H4 (cell line): ENCODE measurements at regions not wholly inside any gene's neighbourhood (a gene's known extent, or its start where the extent isn't known, plus 50 kb on each side); places are given as distances from the start of the nearest gene placed in this dataset.
A peak's percentile ranks its signal among the peaks of the same experiment; 100 is the strongest.

Source experiments
- DNase-seq: peaks from one replicate; pipeline ENCODE4 v3.0.0-alpha.2; 2015; ENCODE audit warnings: low spot score

DNA sequence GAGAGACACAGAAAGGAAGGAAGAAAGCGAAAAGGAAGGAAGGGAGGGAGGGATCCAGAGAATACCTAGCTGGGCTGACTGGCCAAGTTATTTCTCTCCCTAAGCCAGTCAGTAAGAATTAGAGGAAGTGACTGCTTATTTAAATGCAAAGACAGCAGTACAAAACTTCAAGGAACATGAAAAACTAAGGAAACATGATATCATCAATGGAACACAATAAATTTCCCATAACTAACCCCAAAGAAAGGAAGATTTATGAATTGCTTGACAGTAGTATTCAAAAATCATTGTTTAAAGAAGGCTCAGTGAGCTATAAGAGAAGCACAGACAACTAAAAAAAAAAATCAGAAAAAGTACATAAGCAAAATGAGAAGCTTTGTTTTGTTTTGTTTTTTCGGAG is 252.3 kb upstream of the SASH1 start:
- DNase-seq, result no peak

DNA sequence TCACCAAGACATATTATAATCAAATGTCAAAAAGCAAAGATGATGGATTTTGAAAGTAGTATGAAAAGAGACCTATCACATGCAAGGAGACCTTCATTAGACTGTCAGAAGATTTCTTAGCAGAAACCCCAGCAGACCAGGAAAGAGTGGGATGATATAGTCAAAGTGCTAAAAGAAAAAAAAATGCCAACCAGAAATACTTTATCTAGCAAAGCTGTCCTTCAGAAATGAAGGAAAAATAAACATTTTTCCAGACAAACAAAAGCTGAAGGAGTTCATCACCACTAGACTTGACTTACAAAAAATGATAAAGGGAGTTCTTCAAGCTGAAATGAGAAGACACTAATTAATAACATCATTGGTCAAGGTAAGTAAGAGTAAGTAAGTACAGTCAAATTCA is 251.2 kb upstream of the SASH1 start:
- no peak for DNase-seq

DNA sequence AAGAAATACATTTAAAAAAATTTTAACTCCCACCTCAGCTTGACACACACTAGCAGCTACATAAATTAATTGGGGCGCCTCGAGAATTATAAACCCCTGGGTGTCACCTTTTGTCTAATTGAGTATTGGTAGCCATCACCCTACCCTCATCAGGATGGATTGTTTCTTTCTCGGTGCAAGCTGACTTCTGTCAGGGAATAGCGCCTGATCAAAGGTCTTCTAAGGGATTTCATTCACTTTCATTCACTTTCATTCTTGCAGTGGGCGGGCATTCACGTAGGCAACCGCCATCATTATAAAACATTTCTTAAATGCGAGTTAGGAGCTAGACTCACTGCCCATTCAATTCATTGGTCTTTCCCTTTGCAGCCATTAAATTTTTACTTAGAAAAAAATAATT is 239.2 kb upstream of the SASH1 start:
- no peak for DNase-seq

DNA sequence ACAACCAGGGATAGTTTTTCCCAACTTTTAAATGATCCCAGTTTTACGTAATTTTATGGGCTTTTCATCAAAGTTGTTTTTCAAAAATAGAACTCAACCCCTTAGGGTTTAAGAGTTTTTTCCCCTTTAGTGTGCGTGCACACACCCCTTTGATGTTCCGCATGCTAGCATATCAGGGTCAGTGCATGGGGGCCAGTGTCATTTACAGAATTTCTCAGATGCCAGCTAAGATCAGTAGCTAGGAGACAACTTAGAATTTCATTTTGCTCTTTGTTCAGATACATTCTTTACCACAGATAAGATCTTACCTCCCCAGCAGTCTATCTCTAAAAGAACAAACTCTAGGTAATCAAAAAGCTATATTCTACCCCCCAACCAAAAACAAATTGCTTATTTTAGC is 238.5 kb upstream of the SASH1 start:
- no peak for DNase-seq

DNA sequence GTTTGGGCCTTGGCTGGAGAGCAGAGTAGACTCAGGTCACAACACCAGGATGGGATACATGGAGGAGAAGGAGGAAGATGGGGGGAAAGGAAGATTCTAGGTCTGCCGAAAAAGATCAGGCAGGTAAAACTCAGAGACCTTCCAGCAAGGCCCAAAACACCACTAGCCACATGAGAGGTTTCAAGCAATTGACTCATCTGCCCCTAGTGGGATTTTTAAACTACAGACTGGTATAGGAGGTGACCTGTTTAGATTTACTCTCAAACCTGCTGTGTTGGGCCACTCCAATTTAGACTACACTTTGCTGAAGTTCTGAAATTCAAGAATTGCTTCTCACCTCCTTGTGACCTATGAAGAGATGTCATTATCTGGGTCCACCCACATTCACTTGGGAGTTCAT is 236.9 kb upstream of the SASH1 start:
- no peak for DNase-seq

DNA sequence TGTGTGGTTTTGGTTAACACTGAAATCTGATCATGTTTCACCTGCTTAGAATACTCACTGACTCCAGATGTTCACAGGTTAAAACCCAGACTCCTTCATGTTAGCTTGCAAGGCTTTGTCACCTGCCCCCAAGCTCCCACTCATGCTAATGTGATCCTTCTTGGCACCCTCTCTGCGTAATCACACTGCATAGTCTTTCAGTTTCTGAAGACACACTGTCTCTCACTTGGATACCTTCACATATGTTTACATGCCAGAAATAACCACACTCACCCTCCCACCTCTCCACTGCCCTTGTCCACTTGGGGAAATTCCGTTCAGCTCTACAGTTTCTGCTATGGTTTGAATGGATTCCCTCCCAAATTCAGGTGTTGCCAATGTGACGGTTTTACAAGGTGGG is 234.7 kb upstream of the SASH1 start:
- DNase-seq, result no peak

DNA sequence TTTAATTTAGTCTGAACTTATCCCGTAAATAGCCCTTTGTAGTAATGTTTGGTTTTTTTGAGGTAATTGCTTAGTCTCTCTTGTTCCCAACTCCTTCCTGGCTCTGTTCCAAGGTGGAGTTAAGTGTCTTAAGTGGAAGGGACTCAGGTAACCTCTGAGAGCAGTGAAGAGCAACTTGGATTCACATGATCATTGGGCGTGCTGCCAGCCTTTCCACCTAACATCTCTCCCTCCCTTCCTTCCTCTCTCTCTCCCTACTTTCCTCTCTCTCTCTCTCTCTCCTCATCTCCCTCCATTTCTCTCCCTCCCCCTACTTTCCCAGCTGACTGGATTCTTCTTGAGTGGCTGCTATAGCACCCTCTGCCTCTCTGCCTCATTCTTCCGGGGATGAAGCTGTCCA is 232.9 kb upstream of the SASH1 start:
- peak; percentile 3 for DNase-seq

DNA sequence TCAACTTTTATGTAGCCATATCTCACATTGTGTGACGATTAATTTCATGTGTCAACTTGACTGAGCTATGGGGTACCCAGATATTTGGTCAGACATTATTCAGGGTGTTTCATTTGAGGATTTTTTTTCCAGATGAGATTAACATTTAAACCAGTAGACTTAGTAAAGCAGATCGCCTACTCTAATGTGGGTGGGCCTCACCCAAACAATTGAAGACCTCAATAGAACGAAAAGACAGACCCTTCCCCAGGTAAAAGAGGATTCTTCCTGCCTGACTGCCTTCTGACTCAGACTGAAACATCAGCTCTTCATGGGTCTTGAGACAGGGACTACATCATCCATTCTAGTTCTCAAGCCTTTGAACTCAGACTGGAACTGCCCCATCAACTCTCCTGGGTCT is 231.7 kb upstream of the SASH1 start:
- no peak for DNase-seq

DNA sequence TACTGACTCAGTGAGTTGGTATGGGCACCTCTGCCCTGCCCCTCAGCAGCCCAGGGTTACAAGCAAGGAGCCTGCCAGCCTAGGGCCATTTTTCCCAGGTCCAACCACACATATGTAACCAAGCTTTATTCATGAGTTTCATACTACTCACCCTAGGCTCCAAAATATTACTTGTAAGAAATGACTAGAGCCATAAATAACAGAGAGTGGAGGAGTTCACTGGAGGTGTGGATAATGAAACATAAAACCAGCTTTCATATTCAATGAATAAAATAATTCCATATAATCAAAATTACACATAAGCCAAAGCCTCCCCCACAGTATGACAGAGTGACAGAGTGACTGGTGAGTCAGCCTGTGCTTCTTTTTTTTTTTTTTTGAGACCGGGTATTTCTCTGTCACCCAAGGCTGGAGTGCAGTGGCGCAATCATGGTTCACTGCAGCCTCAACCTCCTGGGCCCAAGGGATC is 229.8 kb upstream of the SASH1 start:
- DNase-seq, result no peak

DNA sequence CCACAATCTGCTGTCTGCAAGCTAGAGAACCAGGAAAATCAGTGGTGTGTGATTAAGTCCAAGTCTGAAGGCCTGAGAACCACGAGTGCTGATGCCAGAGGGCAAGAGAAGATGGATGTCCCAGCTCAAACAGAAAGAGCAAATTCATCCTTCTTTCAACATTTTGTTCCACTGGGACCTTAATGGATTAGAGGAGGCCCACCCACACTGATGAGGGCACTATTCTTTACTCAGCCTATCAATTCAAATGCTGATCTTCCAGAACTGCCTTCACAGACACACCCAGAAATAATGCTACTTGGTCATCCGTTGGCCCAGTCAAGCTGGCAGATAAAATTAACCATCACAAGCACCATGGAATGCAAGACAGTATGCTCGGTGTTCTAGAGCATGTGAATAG is 226.6 kb upstream of the SASH1 start:
- no peak for DNase-seq

DNA sequence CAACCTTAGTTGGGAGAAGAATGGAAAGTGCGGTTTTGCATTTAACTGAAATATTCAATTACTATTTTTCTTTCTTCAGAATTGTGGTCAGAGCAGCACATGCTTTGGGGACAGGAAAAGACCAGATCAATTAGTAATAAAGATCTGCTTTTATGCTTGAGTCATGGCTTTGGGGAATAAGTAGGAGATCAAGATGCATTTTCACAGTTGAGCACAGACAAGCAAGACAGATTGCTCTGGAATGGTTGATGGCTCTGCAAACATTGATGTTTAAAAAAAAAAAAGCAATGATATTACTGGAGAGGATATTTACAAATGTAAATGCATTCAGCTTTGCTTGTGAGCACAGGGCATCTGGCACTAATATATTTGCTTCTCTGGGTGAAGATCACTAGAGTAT is 224.4 kb upstream of the SASH1 start:
- no peak for DNase-seq

DNA sequence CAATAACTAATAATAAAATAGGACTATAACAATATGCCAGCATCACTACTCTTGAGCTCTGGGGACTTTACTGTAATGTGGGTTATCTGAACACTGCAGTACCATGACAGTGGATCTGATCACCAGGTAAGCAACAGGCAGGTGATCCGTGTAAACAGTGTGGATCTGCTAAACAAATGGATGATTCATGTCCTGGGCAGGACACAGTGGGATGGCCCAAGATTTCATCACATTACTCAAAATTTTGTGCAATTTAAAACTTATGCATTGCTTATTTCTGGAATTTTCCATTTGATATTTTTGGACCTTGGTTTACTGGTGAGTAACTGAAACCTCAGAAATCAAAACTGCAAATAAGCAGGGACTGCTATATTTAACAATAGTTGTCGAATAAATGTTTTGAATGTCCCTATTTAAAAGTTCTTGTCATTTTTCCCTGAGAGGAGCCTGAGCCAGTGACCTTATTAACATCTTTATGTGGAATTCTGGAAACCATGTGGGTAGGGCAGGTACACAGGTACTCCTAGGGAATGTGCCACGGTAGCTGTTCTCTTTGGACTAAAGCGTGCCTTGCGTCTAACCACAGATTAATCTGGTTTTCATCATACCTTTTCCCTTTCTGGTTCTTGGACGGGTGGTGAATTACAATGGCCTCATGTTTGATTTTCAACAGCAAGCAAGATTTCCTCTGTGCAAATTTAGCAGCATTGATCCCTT is 214.5 kb upstream of the SASH1 start:
- no peak for DNase-seq

DNA sequence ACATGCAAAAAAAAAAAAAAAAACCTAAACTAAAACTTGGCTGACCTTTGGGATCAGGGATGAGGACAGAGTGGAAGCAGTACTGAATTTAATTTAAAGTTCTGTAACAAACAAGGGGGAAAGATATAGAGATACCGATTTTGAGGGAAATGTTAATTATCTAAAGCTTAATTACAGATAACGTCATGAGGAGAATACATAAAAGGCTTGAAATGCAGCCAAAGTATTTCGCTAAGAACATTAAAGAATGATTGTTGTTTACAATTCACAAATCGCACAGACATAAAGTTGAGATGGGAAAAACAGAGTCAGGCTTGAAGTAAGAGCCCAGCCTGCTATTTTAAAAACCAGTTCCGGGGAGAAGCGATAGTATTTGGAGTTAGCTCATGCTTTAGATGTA is 208.0 kb upstream of the SASH1 start:
- DNase-seq, result no peak

DNA sequence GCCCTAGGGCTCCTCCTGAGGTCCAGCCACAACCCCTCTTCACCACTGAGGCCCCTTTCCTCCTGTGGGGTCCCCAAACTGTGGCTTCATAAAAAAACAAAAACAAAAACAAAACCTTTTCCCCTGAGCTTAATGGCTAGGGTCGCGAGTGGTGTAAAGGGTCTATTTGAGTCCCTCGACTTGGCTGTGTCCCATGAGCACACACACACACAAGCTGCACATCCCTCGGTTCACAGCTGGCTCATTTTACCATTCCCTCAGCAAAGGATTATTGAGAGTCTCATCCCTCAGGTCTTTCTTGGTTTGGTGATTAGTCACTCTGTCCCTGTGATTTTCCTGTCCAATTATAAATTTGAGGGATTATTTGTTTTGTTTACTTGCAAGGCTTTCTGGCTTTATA is 206.1 kb upstream of the SASH1 start:
- DNase-seq, result no peak

DNA sequence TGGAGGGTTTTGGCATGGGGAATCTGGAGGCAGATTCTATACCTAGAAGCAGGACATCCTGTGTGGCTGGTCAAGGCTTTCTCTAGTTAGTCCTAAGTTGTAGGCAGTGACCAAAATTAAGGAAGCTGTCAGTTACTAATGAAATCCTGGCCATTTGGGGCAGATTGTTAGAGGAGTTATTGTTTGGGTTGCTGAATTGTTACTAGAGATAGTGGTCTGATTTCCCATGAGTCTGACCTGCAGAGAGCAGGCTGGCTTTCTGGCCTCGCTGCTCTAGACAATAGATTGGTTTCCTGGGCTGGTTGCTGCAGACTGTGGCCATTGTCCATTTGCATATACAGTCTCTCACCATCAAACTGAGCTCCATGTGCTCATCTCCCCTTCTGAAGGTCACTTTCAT is 205.0 kb upstream of the SASH1 start:
- no peak for DNase-seq

DNA sequence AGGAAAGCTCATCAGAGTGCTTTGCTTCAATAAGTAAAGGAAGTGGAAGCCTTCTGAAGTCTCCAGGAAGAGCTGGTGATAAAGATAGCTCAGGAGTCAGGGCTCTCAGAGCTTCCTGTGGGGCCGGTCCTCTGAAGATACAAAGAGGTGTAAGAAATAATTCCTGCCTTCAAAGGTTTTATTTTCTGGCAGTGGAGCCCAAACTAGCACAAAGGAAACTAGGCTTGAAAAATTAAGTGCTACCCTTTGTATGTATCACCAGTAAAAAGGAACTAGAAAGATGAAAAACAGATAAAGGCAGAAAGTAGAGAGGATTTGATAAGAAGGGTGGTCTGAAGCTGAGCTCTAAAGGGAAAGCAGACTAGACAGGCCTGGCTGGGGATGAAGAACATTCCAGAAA is 204.1 kb upstream of the SASH1 start:
- DNase-seq, result no peak

DNA sequence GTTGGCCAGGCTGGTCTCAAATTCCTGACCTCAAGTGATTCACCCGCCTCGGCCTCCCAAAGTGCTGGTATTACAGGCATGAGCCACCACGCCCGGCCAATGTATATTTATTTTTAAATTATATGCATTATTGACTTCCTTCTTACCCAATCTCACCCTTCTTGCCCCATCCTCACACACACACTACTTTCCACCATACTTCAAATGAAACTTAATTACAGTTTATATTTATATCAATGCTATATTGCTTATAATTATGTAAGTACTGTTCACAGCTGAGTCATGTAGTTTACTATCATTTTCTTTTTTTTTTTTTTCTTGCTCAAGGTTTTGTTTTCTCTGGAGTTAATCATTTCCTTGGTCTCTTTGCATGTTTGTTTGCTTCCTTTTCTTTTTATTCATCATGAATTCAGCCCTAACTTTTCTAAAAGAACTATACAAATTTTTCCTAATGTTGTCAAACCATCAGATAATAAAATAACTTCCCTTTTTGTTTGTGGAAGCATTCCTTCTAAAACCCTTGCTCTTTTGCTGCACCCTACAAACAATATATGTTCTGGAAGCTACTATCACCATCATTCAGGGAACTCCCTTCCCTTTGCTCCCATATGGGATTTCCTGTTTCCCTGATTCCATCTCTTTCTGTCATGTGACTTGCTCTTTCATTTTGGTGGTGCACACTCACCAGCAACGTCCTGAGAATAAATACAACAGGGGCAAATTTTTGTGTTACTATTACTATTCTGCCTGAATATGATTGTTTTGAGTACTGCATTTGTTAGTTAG is 201.7 kb upstream of the SASH1 start:
- DNase-seq, result no peak

DNA sequence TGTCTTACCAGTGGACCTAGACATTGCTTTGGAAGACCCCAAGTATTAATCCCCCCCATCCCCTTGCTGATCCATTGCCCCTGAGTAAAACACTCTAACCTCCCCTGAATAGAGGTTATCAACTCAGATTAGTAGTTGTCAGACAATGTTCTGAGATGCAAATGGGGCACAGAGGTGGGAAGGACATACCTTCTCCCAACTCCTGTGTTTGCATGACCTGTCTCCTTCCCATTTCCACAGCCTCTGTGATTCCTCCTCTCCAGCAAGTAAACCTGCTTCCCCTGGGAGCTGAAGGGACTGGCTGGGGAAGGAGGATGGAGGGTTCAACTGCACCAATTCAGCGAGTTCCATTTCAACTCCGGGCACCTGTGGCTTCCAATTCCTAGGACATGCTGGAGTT is 199.8 kb upstream of the SASH1 start:
- DNase-seq, result no peak

DNA sequence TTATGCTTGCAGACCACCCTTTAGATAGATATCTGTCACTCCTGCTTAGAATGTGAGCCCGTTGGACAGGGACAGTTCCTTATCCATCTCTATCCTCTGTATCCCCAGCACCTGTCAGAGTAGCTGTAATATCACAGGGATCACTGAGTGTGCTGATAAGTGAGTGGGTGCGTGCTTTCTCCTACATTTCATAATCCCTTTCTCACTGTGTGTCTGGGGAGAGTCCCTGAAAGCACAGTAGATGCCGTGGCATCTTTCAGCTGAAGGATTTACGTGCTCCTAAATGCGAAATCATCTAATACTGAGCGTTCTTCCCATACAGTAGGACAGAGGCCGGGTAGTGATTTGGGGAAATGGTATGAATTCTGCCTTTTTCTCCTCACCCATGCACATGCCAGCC is 198.9 kb upstream of the SASH1 start:
- no peak for DNase-seq

DNA sequence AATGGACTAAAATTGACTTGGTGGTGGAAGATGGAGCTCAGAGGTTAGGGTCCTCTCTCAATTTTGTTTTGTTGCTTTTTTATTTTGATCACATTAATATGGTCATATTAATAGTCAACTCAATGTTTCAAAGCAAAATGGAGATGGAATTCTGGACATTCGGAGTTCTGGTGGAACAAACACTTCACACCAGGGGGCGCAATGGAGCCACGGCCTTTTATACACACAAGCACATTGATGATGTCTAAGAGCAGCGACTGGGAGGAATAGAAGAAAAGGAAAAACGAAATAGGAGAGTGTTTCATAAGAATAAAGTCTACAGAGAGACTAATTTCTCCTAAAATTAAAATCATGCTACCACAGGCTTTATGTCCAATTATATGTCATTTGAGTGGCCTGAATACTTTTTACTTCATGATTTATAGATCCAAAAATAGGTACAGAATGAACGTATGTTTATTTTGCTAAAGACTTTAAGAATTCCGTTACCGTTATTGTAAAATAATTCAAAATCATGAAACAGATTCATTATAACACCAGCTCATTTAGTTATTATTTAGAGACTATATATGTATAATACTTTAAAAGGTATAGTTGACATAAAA is 197.6 kb upstream of the SASH1 start:
- peak; percentile 66 for DNase-seq

DNA sequence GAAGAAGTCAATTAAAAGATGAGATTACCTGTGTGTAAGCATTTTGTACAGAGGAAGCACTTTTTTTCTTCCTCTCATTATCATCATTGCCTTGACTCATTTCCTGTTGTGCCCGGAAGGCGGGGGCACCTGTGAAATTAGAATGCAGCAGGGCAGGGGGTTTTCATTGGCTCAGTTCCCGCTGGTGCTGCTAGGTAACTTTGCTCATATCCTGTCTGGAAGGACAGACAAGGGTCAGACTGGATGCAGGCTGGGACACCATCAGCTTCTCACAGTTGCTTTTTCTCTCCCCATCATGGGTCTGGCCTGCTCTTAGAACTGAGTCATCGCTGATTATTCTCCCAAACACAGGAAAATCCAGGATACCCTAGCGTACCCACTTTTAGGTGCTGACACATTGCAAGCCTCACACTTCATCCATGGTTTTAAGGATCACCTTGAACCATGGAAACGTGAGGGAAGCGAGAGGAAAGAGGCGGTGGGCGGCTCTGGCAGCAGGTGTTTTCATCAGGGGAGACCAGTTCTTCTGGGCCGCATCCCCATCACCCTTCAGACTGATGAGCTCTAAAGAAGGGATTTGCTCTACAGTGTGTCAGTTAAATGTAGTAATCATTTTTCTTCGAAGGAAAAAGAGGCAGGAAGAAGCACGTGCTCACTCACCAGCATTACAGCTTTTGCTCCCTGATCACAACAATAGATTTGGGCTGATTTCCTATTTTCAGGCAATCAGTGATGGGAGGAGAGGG is 195.7 kb upstream of the SASH1 start:
- no peak for DNase-seq

DNA sequence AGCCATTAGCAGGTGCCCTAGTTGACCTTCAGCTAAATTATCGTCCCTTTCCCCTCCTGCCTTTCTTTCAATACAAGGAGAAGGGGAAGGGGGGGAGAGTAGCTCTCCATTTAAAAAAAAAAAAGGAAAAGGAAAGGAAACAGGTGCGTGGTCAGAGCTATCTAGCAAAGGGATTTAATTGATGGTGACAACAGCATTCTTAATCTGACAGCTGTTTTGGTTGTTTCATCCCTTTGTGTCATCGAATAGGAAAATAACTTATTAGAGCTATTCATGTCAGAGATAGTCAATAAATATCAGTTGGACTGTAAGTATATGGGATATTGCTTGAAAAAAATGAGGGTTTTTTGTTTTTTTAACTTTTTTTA is 195.2 kb upstream of the SASH1 start:
- DNase-seq, result no peak
